Fibroblast of lung (primary cell): ENCODE measurements at regions not wholly inside any gene's neighbourhood (a gene's known extent, or its start where the extent isn't known, plus 50 kb on each side); places are given as distances from the start of the nearest gene placed in this dataset.

ENCODE experiments used
- DNase-seq, 2 donors: peaks; one replicate each; pipeline versions ENCODE4 v3.0.0 to v3.0.0-alpha.2; 2010; ENCODE audit warnings: low read depth in 2 of 2
- H2AFZ ChIP-seq: 2 replicates; pipeline ENCODE4 v1.5.1; 2012; ENCODE audit warnings: low read length, control low read depth, inconsistent platforms
- H3K27ac ChIP-seq: 2 replicates; pipeline ENCODE4 v1.5.1; 2011; ENCODE audit warnings: low read length, control low read depth; ENCODE audit not compliant: insufficient read depth
- H3K27me3 ChIP-seq: 2 replicates; pipeline ENCODE4 v1.5.1; 2011; ENCODE audit warnings: mild to moderate bottlenecking, low read length; ENCODE audit not compliant: control insufficient read depth, insufficient read depth
- H3K36me3 ChIP-seq: 2 replicates; pipeline ENCODE4 v1.5.1; 2011; ENCODE audit warnings: low read length; ENCODE audit not compliant: control insufficient read depth, insufficient read depth
- H3K4me1 ChIP-seq: 2 replicates; pipeline ENCODE4 v1.5.1; 2011; ENCODE audit warnings: low read length; ENCODE audit not compliant: control insufficient read depth, insufficient read depth; ENCODE audit errors: extremely low read depth
- H3K4me2 ChIP-seq: 2 replicates; pipeline ENCODE4 v1.5.1; 2011; ENCODE audit warnings: low read length, control low read depth; ENCODE audit not compliant: insufficient read depth; ENCODE audit errors: extremely low read depth
- H3K4me3 ChIP-seq, 4 experiments: fragments of 200-600 bp in 1 of 4; sonication (generic) in 1 of 4; replicated peaks in 1 of 4; 2 replicates each; pipeline ENCODE4 v1.5.1; 2011 to 2016; ENCODE audit warnings: low read length in 4 of 4, low read depth in 3 of 4, mild to moderate bottlenecking in 3 of 4, control low read depth in 2 of 4, inconsistent platforms in 1 of 4, mixed read lengths in 1 of 4; ENCODE audit not compliant: insufficient read depth in 1 of 4; ENCODE audit errors: control extremely low read depth in 1 of 4
- H3K79me2 ChIP-seq: 2 replicates; pipeline ENCODE4 v1.5.1; 2012; ENCODE audit warnings: mild to moderate bottlenecking, low read length, inconsistent platforms; ENCODE audit not compliant: control insufficient read depth, insufficient read depth
- H3K9ac ChIP-seq: 2 replicates; pipeline ENCODE4 v1.5.1; 2011; ENCODE audit warnings: mild to moderate bottlenecking, low read length, control low read depth; ENCODE audit not compliant: insufficient read depth
- H3K9me3 ChIP-seq: 2 replicates; pipeline ENCODE4 v1.5.1; 2012; ENCODE audit warnings: low read depth, low read length; ENCODE audit not compliant: control insufficient read depth, insufficient read depth
- H4K20me1 ChIP-seq: 2 replicates; pipeline ENCODE4 v1.5.1; 2011; ENCODE audit warnings: low read length; ENCODE audit not compliant: control insufficient read depth, insufficient read depth; ENCODE audit errors: extremely low read depth
- EZH2 ChIP-seq: IDR thresholded peaks from 2 replicates; pipeline ENCODE4 v1.5.1; 2012; ENCODE audit warnings: low read length, control low read depth, mild to moderate bottlenecking; ENCODE audit errors: missing control alignments
- TF ChIP-seq, protein P1 (sequence below), 2 donors: IDR thresholded peaks in 1 of 2; conservative IDR thresholded peaks in 1 of 2; 1 replicate in 1 of 2; 2 replicates in 1 of 2; pipeline ENCODE4 v1.5.1; 2011 to 2012; ENCODE audit warnings: low read length in 2 of 2, control low read depth in 1 of 2, inconsistent platforms in 1 of 2, low read depth in 1 of 2, mild to moderate bottlenecking in 1 of 2

DNA sequence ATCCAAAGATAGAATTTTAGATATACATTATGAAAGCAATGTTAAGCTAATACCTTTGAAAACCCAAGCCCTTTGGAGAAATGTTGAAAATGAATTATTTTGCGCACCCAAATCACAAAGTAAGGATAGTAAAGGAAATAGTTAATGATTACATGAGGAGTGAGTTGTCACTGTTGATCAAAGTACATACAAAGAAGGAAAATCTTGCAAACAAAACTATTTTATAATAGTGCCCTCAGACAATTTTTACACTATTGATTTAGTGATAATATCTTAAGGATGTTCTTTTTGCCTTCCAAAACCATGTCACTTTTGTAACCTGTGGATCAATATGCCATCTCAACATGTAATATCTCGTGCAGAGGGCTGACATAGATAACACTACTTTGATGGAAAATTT lies 146.8 kb downstream of the DUSP6 start:
- Histone ChIP-seq H3K4me2 (no peak overlapping the region), H3K9ac (no peak overlapping the region), H2AFZ (no peak overlapping the region), H3K36me3 (no peaks in the 10 kb centered on the region), H3K79me2 (no peaks in the 10 kb centered on the region), H3K4me1 (no peaks in the 10 kb centered on the region), H3K27ac (no peak overlapping the region), H4K20me1 (no peaks in the 10 kb centered on the region), H3K4me3 (no peak overlapping the region), H3K27me3 (no peaks in the 10 kb centered on the region), H3K9me3 (no peaks in the 10 kb centered on the region)
- no peak for TF ChIP-seq EZH2
- TF ChIP-seq, protein P1, sequence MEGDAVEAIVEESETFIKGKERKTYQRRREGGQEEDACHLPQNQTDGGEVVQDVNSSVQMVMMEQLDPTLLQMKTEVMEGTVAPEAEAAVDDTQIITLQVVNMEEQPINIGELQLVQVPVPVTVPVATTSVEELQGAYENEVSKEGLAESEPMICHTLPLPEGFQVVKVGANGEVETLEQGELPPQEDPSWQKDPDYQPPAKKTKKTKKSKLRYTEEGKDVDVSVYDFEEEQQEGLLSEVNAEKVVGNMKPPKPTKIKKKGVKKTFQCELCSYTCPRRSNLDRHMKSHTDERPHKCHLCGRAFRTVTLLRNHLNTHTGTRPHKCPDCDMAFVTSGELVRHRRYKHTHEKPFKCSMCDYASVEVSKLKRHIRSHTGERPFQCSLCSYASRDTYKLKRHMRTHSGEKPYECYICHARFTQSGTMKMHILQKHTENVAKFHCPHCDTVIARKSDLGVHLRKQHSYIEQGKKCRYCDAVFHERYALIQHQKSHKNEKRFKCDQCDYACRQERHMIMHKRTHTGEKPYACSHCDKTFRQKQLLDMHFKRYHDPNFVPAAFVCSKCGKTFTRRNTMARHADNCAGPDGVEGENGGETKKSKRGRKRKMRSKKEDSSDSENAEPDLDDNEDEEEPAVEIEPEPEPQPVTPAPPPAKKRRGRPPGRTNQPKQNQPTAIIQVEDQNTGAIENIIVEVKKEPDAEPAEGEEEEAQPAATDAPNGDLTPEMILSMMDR (conservative IDR thresholded peaks at IDR 0.05 in 1 of 2, IDR thresholded peaks at IDR 0.05 in 1 of 2; ENCODE audit: low read depth in 1 of 2, low read length in 2 of 2), result no peak
- no peak for DNase-seq

GRCh38 chr12:89203144-89203543 lies 149.2 kb downstream of the DUSP6 start:
- no peak for TF ChIP-seq EZH2
- TF ChIP-seq, protein P1 (conservative IDR thresholded peaks at IDR 0.05 in 1 of 2, IDR thresholded peaks at IDR 0.05 in 1 of 2; ENCODE audit: low read depth in 1 of 2, low read length in 2 of 2), result no peak

GRCh38 chr12:89200217-89200616 lies 152.1 kb downstream of the DUSP6 start:
- no peaks in the 10 kb centered on the region for H3K36me3 ChIP-seq
- H3K4me3 ChIP-seq, result no peak overlapping the region
- no peak overlapping the region for H3K4me2 ChIP-seq
- no peaks in the 10 kb centered on the region for H3K79me2 ChIP-seq
- no peaks in the 10 kb centered on the region for H3K4me1 ChIP-seq
- H2AFZ ChIP-seq, result no peak overlapping the region
- H3K9me3 ChIP-seq, result no peaks in the 10 kb centered on the region
- H3K27me3 ChIP-seq, result no peaks in the 10 kb centered on the region
- no peak for DNase-seq
- TF ChIP-seq, protein P1 (conservative IDR thresholded peaks at IDR 0.05 in 1 of 2, IDR thresholded peaks at IDR 0.05 in 1 of 2; ENCODE audit: low read depth in 1 of 2, low read length in 2 of 2), result no peak
- TF ChIP-seq EZH2, result no peak
- no peak overlapping the region for H3K9ac ChIP-seq
- no peak overlapping the region for H3K27ac ChIP-seq
- H4K20me1 ChIP-seq, result no peaks in the 10 kb centered on the region

More at GRCh38 chr12:89203144-89203543, 149.2 kb downstream of the DUSP6 start:
- Histone ChIP-seq H3K27me3 (no peaks in the 10 kb centered on the region), H3K79me2 (no peaks in the 10 kb centered on the region), H3K9me3 (no peaks in the 10 kb centered on the region), H3K36me3 (no peaks in the 10 kb centered on the region), H2AFZ (no peak overlapping the region), H3K4me3 (no peak overlapping the region), H3K9ac (no peak overlapping the region), H4K20me1 (no peaks in the 10 kb centered on the region), H3K4me1 (no peaks in the 10 kb centered on the region), H3K4me2 (no peak overlapping the region), H3K27ac (no peak overlapping the region)
- DNase-seq, result no peak
